SIG-M5 treated with dmso at 0.1 percent for 504 hours (cell line): ENCODE measurements at regions not wholly inside any gene's neighbourhood (a gene's known extent, or its start where the extent isn't known, plus 50 kb on each side); places are given as distances from the start of the nearest gene placed in this dataset.

ENCODE experiments used
- DNase-seq: peaks from one replicate; lab custom pipeline; 2025; ENCODE audit not compliant: unreplicated experiment; lab: John Stamatoyannopoulos, UW

DNA sequence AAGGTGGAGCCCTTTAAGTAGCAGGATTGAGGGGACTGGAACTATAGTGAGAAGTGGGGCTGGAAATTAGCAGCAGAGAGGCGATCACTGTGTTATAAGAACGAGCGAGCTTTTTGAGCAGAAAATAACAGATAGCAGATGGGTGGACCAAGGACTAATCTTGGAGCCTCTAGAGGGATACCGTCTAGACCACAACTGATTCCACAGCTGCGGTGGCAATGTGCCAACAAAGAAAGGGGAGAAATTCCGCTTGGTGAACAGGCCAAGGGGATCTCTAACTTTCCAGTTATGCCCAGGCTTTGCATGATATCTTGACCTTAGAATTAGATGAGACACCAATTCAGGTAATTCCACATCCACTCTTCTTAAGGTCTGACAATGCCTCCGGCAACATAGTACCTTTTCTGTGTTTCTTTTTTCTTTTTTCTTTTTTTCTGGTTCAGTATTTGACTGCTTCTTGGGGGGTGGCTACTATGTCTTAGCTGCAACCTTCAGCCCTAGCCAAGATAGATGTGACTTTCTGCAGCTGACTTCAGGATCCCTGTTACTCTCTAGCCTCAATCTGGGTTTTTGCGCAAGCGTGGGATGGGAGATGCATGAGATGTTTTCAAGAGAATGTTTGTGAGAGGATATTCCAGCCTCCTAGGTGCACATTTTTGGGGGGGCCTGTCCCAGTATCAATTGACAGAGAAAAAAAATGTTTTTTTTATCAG is 143.4 kb upstream of the CPSF6 start:
- DNase-seq = no peak

GRCh38 chr12:69096669-69097335 is 142.6 kb upstream of the CPSF6 start:
- no peak for DNase-seq

- DNase-seq = no peak
Observed at GRCh38 chr12:69097619-69098368, 141.6 kb upstream of the CPSF6 start.

GRCh38 chr12:69099201-69099837 is 140.1 kb upstream of the CPSF6 start:
- no peak for DNase-seq

DNA sequence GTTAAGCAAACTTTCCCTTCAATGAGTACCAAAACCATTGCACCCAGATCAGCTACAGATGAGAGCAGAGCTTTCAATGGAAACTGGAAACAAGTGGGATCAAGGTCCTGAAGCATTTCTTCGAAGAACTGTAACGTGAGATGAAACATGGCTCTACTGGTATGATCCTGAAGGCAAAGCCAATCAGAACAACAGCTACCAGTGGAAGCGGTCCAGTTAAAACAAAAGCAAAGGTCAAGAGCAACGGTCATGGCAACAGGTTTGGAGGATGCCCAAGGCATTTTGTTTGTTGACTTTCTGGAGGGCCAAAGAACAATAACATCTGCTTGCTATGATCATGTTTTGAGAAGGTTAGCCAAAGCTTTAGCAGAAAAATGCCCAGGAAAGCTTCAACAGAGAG is 137.9 kb upstream of the CPSF6 start:
- no peak for DNase-seq

DNA sequence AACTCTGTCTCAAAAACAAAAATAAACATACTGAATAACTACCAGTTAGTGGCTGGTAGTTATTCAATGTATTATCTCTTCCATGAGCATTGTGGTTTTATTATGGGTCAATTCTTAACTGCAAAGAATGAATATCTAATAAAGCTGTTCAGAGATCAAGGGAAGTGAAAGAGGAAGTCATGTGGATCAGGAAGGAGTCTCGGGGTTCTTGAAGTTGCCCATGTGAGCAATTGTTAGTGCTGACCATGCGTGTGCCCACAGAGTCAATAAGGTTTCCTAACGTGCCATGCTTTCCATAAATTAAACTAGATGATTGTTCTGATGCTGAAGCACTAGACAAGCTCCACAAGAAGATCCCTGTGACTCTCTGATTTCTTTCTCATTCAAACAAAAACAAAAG is 136.5 kb upstream of the CPSF6 start:
- DNase-seq = peak; percentile 89

DNA sequence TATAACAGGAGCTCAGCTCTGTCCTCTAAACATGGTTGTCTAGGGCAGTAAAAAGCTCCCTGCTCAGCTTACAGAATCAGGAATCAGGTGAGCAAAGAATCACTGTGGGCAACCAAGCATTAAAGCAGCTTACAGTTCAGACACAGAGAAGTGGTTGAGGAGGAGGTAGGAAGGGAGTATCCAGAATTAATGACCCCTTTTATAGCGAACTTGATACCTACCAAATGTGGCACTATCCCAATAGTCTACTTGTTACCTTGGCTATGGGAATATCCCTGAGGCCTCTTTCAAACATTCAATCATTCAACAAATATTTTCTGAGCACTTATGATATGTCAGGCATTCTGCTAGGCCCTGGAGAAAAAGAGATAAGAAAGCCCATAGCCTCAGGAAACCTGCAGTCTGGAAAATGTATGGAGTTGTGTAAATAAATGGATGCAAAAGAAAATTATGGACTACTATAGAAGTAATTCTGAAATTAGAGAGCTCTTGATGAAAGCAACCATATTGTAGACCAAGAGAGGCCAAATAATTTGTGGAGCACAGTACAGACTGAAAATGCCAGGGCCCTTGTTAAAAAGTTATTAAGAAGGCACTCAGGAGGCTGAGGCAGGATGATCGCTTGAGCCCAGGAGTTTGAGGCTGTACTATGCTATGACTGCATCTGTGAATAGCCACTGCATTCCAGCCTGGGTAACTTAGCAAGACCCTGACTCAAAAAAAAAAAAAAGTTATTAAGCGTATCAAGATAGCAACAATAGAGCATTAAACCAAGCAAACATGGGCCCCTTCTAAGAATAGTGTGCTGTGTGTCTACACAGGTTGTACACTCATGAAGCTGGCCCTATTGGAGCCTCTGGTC is 134.0 kb upstream of the CPSF6 start:
- no peak for DNase-seq

GRCh38 chr12:69106482-69107118 is 132.8 kb upstream of the CPSF6 start:
- DNase-seq = no peak

GRCh38 chr12:69107541-69107940 is 131.8 kb upstream of the CPSF6 start:
- DNase-seq = no peak

GRCh38 chr12:69108037-69108436 is 131.3 kb upstream of the CPSF6 start:
- no peak for DNase-seq

GRCh38 chr12:69112616-69113015 is 126.8 kb upstream of the CPSF6 start:
- DNase-seq = no peak

DNA sequence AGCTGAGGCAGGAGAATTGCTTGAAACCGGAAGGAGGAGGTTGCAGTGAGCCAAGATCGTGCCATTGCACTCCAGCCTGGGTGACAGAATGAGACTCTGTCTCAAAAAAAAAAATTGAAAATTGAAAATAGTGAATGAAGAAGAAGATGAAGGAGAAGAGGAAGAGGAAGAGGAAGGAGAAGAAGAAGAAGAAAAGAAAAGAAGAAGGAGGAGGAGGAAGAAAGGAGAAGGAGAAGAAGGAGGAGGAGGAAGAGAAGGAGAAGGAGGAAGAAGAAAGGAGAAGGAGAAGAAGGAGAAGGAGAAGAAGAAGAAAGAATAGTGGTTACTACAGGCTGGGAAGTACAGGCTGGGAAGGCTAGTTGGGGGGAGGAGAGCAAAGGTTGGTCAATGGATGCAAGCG is 124.3 kb upstream of the CPSF6 start:
- DNase-seq = no peak

DNA sequence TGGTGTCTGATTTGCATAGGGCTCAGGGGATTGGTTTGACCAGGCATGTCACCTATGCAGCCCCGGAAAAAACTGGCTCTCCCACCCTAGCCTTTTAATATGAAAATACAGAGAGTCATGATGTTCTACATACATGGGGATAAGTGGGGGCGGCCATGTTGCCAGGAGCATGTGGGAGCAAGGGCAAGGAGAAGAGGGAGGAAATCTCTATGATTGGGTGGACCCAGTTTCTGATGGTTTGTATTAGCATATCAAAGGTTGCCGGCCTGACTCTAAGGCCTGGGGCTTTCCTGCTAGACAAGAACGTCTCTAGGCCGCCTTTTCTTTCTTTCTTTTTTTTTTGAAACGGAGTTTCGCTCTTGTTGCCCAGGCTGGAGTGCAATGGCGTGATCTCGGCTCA is 123.4 kb upstream of the CPSF6 start:
- no peak for DNase-seq

GRCh38 chr12:69117566-69118266 is 121.7 kb upstream of the CPSF6 start:
- no peak for DNase-seq

GRCh38 chr12:69118516-69118915 is 120.9 kb upstream of the CPSF6 start:
- DNase-seq = no peak

- DNase-seq = no peak
Observed at GRCh38 chr12:69119770-69120169, 119.6 kb upstream of the CPSF6 start.

- no peak for DNase-seq
Observed at GRCh38 chr12:69120354-69120753, 119.0 kb upstream of the CPSF6 start.

DNA sequence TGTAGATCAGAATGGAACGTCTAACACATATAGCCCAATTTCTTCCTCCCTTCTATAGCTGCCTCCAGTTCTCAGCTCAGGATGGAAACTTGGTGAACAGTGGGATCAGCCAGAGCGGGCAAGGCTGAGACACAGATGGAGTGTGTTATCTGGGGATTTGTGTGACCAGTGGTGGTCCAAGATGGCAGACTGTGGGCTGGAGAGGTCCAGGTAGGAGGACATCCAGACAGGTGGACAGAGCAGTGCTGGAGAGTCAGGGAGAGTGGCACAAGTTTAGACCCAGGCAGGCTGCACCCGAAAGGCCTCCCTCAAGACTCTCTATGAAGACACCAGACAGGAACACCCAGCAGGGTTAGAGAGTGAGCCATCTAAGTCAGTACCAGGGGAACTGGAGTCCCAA is 116.1 kb upstream of the CPSF6 start:
- DNase-seq = no peak

DNA sequence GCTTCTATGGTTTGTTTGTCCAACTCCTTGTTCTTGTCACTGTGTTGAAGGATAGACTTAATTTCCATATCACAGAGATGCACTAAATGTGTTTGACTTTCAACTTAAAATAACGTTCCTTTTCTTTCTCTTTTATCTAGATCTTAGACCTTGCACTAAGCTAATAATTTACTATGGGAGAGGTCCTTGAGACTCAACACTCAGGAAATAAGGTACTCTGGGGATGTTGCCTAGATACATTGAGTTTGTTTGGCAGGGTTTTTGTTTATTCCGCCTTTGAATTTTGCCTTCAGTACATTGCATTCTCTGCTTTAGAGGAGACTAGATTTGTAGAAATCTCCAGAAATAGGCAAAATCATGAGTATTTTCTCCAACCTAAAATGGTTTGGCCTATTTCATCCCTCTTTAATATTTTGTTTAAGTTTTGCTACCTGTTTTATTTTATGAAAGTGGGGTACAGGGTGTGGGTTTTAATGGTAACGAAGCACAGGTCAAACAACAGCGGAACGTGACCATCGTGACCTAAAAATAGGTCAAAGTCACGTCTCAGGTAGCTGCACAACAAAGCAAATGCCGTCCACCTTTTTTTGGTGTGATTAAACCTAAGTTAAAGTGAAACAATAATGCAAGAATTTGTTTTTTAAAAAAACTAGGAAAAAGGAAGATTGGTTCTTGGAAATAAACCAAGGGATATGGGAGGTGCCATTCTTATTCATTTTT is 115.3 kb upstream of the CPSF6 start:
- DNase-seq = no peak
